ENCODE measurements at regions not wholly inside any gene's neighbourhood (a gene's known extent, or its start where the extent isn't known, plus 50 kb on each side); places are given as distances from the start of the nearest gene placed in this dataset.

- TF ChIP-seq, protein P1, sequence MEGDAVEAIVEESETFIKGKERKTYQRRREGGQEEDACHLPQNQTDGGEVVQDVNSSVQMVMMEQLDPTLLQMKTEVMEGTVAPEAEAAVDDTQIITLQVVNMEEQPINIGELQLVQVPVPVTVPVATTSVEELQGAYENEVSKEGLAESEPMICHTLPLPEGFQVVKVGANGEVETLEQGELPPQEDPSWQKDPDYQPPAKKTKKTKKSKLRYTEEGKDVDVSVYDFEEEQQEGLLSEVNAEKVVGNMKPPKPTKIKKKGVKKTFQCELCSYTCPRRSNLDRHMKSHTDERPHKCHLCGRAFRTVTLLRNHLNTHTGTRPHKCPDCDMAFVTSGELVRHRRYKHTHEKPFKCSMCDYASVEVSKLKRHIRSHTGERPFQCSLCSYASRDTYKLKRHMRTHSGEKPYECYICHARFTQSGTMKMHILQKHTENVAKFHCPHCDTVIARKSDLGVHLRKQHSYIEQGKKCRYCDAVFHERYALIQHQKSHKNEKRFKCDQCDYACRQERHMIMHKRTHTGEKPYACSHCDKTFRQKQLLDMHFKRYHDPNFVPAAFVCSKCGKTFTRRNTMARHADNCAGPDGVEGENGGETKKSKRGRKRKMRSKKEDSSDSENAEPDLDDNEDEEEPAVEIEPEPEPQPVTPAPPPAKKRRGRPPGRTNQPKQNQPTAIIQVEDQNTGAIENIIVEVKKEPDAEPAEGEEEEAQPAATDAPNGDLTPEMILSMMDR (IDR thresholded peaks at IDR 0.05), result no peak
- TF ChIP-seq POLR2AphosphoS5 (IDR thresholded peaks at IDR 0.05) (no peak), POLR2A (IDR thresholded peaks at IDR 0.05) (no peak)
Measured at GRCh38 chr15:31265871-31266711, 60.5 kb upstream of the KLF13 start.
